ENCODE measurements at regions not wholly inside any gene's neighbourhood (a gene's known extent, or its start where the extent isn't known, plus 50 kb on each side); places are given as distances from the start of the nearest gene placed in this dataset.

DNA sequence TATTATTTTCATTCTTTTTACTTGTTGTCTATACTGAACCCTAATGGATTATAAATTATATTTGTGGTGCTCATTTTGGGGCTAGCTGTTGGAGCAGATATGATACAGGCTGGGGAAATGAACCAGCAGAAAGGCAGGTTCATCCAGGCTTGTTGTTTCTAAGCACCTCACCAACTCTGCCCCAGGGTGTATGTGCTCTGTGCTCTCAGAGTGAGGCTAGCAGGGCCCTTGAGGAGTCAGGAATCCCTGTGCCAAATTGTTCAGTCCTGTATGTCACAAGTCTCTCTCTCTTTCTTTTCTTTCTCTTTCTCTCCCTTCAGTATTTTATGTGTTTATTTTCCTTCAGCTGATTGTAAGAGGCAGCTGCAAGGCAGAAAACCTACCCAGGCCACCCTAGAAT, 181.1 kb upstream of the DPP10 start:
- no peak overlapping the region for H3K27ac ChIP-seq (ENCODE audit: low read depth in 1 of 2, low read length in 2 of 2)

DNA sequence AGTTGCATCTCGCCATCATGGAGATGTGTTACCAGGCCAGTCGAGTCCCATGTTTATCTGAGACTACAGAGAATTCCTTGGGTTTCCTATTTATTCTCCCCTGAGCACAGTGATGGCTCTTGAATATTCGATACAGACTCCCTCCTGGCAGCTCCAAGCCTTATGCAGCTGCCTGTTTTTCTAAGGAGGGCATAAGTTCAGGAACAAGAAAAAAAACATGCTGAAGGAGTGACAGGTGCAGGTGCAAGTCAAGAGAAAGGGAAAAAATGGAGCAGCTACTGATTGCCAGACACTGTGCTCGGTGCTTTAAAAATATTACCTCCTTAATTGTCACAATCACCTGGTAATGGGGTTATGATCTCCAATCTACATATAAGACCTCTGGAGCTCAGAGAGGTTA, 177.2 kb upstream of the DPP10 start:
- H3K9ac ChIP-seq (ENCODE audit: low read depth in 1 of 2, low read length in 2 of 2): no peak overlapping the region
- H3K36me3 ChIP-seq (ENCODE audit: control insufficient read depth in 4 of 4, insufficient read depth in 3 of 4, low read depth in 1 of 4, low read length in 3 of 4): no peaks in the 10 kb centered on the region
- H3K27ac ChIP-seq (ENCODE audit: low read depth in 1 of 2, low read length in 2 of 2): no peak overlapping the region
- no peak overlapping the region for H3K4me3 ChIP-seq (ENCODE audit: low read depth in 1 of 3, low read length in 3 of 3)
- DNase-seq (ENCODE audit: low spot score): no peak
- WGBS: 74% methylated on average over 4 of the region's 4 CpGs
- H3K9me3 ChIP-seq (ENCODE audit: control insufficient read depth in 4 of 4, low read length in 3 of 4): no peaks in the 10 kb centered on the region
- no peaks in the 10 kb centered on the region for H3K27me3 ChIP-seq (ENCODE audit: control insufficient read depth in 4 of 4, insufficient read depth in 4 of 4, low read length in 3 of 4)
- H3K4me1 ChIP-seq (ENCODE audit: control insufficient read depth in 4 of 4, insufficient read depth in 4 of 4, low read length in 3 of 4): no peaks in the 10 kb centered on the region
- TF ChIP-seq JUND (IDR thresholded peaks at IDR 0.05) (no peak), YY1 (IDR thresholded peaks at IDR 0.05) (no peak), FOXA2 (IDR thresholded peaks at IDR 0.05) (no peak), RAD21 (IDR thresholded peaks at IDR 0.05) (no peak), RXRA (IDR thresholded peaks at IDR 0.05) (no peak)
- TF ChIP-seq, protein P1, sequence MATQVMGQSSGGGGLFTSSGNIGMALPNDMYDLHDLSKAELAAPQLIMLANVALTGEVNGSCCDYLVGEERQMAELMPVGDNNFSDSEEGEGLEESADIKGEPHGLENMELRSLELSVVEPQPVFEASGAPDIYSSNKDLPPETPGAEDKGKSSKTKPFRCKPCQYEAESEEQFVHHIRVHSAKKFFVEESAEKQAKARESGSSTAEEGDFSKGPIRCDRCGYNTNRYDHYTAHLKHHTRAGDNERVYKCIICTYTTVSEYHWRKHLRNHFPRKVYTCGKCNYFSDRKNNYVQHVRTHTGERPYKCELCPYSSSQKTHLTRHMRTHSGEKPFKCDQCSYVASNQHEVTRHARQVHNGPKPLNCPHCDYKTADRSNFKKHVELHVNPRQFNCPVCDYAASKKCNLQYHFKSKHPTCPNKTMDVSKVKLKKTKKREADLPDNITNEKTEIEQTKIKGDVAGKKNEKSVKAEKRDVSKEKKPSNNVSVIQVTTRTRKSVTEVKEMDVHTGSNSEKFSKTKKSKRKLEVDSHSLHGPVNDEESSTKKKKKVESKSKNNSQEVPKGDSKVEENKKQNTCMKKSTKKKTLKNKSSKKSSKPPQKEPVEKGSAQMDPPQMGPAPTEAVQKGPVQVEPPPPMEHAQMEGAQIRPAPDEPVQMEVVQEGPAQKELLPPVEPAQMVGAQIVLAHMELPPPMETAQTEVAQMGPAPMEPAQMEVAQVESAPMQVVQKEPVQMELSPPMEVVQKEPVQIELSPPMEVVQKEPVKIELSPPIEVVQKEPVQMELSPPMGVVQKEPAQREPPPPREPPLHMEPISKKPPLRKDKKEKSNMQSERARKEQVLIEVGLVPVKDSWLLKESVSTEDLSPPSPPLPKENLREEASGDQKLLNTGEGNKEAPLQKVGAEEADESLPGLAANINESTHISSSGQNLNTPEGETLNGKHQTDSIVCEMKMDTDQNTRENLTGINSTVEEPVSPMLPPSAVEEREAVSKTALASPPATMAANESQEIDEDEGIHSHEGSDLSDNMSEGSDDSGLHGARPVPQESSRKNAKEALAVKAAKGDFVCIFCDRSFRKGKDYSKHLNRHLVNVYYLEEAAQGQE (IDR thresholded peaks at IDR 0.05): no peak
- TF ChIP-seq, protein P2, sequence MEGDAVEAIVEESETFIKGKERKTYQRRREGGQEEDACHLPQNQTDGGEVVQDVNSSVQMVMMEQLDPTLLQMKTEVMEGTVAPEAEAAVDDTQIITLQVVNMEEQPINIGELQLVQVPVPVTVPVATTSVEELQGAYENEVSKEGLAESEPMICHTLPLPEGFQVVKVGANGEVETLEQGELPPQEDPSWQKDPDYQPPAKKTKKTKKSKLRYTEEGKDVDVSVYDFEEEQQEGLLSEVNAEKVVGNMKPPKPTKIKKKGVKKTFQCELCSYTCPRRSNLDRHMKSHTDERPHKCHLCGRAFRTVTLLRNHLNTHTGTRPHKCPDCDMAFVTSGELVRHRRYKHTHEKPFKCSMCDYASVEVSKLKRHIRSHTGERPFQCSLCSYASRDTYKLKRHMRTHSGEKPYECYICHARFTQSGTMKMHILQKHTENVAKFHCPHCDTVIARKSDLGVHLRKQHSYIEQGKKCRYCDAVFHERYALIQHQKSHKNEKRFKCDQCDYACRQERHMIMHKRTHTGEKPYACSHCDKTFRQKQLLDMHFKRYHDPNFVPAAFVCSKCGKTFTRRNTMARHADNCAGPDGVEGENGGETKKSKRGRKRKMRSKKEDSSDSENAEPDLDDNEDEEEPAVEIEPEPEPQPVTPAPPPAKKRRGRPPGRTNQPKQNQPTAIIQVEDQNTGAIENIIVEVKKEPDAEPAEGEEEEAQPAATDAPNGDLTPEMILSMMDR (IDR thresholded peaks at IDR 0.05; ENCODE audit: low read depth, low read length, missing input control): no peak

More for the DNA sequence above, 181.1 kb upstream of the DPP10 start:
- no peak for TF ChIP-seq HNF4G (IDR thresholded peaks at IDR 0.05)
- no peak for TF ChIP-seq HNF4A (conservative IDR thresholded peaks at IDR 0.05)
- no peak for TF ChIP-seq SP1 (IDR thresholded peaks at IDR 0.05)
- TF ChIP-seq GABPA (IDR thresholded peaks at IDR 0.05 in 1 of 2, conservative IDR thresholded peaks at IDR 0.05 in 1 of 2): no peak
- TF ChIP-seq, protein P1 (IDR thresholded peaks at IDR 0.05): no peak
- no peak for TF ChIP-seq YY1 (IDR thresholded peaks at IDR 0.05)
- TF ChIP-seq, protein P2 (IDR thresholded peaks at IDR 0.05; ENCODE audit: low read depth, low read length, missing input control): no peak
- TF ChIP-seq FOXA1 (IDR thresholded peaks at IDR 0.05): no peak
- TF ChIP-seq FOXA2 (IDR thresholded peaks at IDR 0.05): no peak
- TF ChIP-seq EGR1 (IDR thresholded peaks at IDR 0.05; ENCODE audit: low read depth in 2 of 2): no peak
- no peak for TF ChIP-seq JUND (IDR thresholded peaks at IDR 0.05)
- TF ChIP-seq RXRA (IDR thresholded peaks at IDR 0.05): no peak
- TF ChIP-seq, protein P3, sequence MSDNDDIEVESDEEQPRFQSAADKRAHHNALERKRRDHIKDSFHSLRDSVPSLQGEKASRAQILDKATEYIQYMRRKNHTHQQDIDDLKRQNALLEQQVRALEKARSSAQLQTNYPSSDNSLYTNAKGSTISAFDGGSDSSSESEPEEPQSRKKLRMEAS (IDR thresholded peaks at IDR 0.05): no peak
- TF ChIP-seq RAD21 (IDR thresholded peaks at IDR 0.05): no peak
- TF ChIP-seq, protein P4, sequence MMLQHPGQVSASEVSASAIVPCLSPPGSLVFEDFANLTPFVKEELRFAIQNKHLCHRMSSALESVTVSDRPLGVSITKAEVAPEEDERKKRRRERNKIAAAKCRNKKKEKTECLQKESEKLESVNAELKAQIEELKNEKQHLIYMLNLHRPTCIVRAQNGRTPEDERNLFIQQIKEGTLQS (IDR thresholded peaks at IDR 0.05): no peak
- TF ChIP-seq, protein P5, sequence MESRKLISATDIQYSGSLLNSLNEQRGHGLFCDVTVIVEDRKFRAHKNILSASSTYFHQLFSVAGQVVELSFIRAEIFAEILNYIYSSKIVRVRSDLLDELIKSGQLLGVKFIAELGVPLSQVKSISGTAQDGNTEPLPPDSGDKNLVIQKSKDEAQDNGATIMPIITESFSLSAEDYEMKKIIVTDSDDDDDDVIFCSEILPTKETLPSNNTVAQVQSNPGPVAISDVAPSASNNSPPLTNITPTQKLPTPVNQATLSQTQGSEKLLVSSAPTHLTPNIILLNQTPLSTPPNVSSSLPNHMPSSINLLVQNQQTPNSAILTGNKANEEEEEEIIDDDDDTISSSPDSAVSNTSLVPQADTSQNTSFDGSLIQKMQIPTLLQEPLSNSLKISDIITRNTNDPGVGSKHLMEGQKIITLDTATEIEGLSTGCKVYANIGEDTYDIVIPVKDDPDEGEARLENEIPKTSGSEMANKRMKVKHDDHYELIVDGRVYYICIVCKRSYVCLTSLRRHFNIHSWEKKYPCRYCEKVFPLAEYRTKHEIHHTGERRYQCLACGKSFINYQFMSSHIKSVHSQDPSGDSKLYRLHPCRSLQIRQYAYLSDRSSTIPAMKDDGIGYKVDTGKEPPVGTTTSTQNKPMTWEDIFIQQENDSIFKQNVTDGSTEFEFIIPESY (IDR thresholded peaks at IDR 0.05): no peak
- DNase-seq (ENCODE audit: low spot score): no peak
- Histone ChIP-seq H3K9me3 (ENCODE audit: control insufficient read depth in 4 of 4, low read length in 3 of 4) (no peaks in the 10 kb centered on the region), H3K4me1 (ENCODE audit: control insufficient read depth in 4 of 4, insufficient read depth in 4 of 4, low read length in 3 of 4) (no peaks in the 10 kb centered on the region), H3K36me3 (ENCODE audit: control insufficient read depth in 4 of 4, insufficient read depth in 3 of 4, low read depth in 1 of 4, low read length in 3 of 4) (no peaks in the 10 kb centered on the region), H3K9ac (ENCODE audit: low read depth in 1 of 2, low read length in 2 of 2) (no peak overlapping the region), H3K4me3 (ENCODE audit: low read depth in 1 of 3, low read length in 3 of 3) (no peak overlapping the region), H3K27me3 (ENCODE audit: control insufficient read depth in 4 of 4, insufficient read depth in 4 of 4, low read length in 3 of 4) (no peaks in the 10 kb centered on the region)

All from liver (tissue), 8 donors.